ENCODE measurements at regions not wholly inside any gene's neighbourhood (a gene's known extent, or its start where the extent isn't known, plus 50 kb on each side); places are given as distances from the start of the nearest gene placed in this dataset.

GRCh38 chr14:84162633-84163032 lies 1367.3 kb upstream of the FLRT2 start:
- no peak for TF ChIP-seq CTCF (IDR thresholded peaks at IDR 0.05; ENCODE audit: low read length)
- TF ChIP-seq EZH2 (IDR thresholded peaks at IDR 0.05; ENCODE audit: borderline replicate concordance, low read length) = no peak
